ENCODE measurements at regions not wholly inside any gene's neighbourhood (a gene's known extent, or its start where the extent isn't known, plus 50 kb on each side); places are given as distances from the start of the nearest gene placed in this dataset.

- no peak for DNase-seq (ENCODE audit: low read depth in 1 of 2, low spot score in 2 of 2)
- H3K27me3 ChIP-seq (replicated peaks): no peaks in the 10 kb centered on the region
- H3K9me3 ChIP-seq (replicated peaks): no peaks in the 10 kb centered on the region
- 0 out of 2 replicates have a peak, but pooled peaks cover 3% of the 10 kb centered on the region for H3K4me1 ChIP-seq (replicated peaks)
- no peak overlapping the region for H3K27ac ChIP-seq
- no peaks in the 10 kb centered on the region for H3K36me3 ChIP-seq
- no peak overlapping the region for H3K4me3 ChIP-seq
Observed at GRCh38 chr10:123561141-123561440, 105.1 kb upstream of the GPR26 start.

GRCh38 chr10:123562387-123562786 is 103.8 kb upstream of the GPR26 start:
- Histone ChIP-seq H3K27ac (no peak overlapping the region), H3K27me3 (replicated peaks) (no peaks in the 10 kb centered on the region), H3K4me1 (replicated peaks) (0 out of 2 replicates have a peak, but pooled peaks cover 3% of the 10 kb centered on the region), H3K9me3 (replicated peaks) (no peaks in the 10 kb centered on the region), H3K36me3 (no peaks in the 10 kb centered on the region), H3K4me3 (no peak overlapping the region)
- no peak for DNase-seq (ENCODE audit: low read depth in 1 of 2, low spot score in 2 of 2)

GRCh38 chr10:123562811-123563580 is 103.2 kb upstream of the GPR26 start:
- no peak for DNase-seq (ENCODE audit: low read depth in 1 of 2, low spot score in 2 of 2)
- Histone ChIP-seq H3K27me3 (replicated peaks) (no peaks in the 10 kb centered on the region), H3K9me3 (replicated peaks) (no peaks in the 10 kb centered on the region), H3K4me1 (replicated peaks) (0 out of 2 replicates have a peak, but pooled peaks cover 3% of the 10 kb centered on the region), H3K4me3 (no peak overlapping the region), H3K36me3 (no peaks in the 10 kb centered on the region), H3K27ac (no peak overlapping the region)

- Histone ChIP-seq H3K4me1 (replicated peaks) (0 out of 2 replicates have a peak, but pooled peaks cover 3% of the 10 kb centered on the region), H3K9me3 (replicated peaks) (no peaks in the 10 kb centered on the region), H3K27ac (no peak overlapping the region), H3K4me3 (no peak overlapping the region), H3K27me3 (replicated peaks) (no peaks in the 10 kb centered on the region), H3K36me3 (no peaks in the 10 kb centered on the region)
- DNase-seq (ENCODE audit: low read depth in 1 of 2, low spot score in 2 of 2): peak in 1 of 2 experiments; percentile 34
Observed at GRCh38 chr10:123563581-123563855, 102.6 kb upstream of the GPR26 start.

- H3K4me3 ChIP-seq: no peak overlapping the region
- no peaks in the 10 kb centered on the region for H3K27me3 ChIP-seq (replicated peaks)
- H3K4me1 ChIP-seq (replicated peaks): 0 out of 2 replicates have a peak, but pooled peaks cover 3% of the 10 kb centered on the region
- no peaks in the 10 kb centered on the region for H3K9me3 ChIP-seq (replicated peaks)
- no peaks in the 10 kb centered on the region for H3K36me3 ChIP-seq
- no peak for DNase-seq (ENCODE audit: low read depth in 1 of 2, low spot score in 2 of 2)
- H3K27ac ChIP-seq: no peak overlapping the region
Observed at GRCh38 chr10:123563994-123564393, 102.2 kb upstream of the GPR26 start.

- no peak overlapping the region for H3K4me3 ChIP-seq
- 0 out of 2 replicates have a peak, but pooled peaks cover 3% of the 10 kb centered on the region for H3K4me1 ChIP-seq (replicated peaks)
- no peaks in the 10 kb centered on the region for H3K36me3 ChIP-seq
- no peaks in the 10 kb centered on the region for H3K9me3 ChIP-seq (replicated peaks)
- H3K27ac ChIP-seq: no peak overlapping the region
- DNase-seq (ENCODE audit: low read depth in 1 of 2, low spot score in 2 of 2): peak; percentile 22 to 53
- no peaks in the 10 kb centered on the region for H3K27me3 ChIP-seq (replicated peaks)
Observed at GRCh38 chr10:123564631-123565030, 101.5 kb upstream of the GPR26 start.

GRCh38 chr10:123565691-123566660 is 100.2 kb upstream of the GPR26 start:
- H3K27me3 ChIP-seq (replicated peaks): no peaks in the 10 kb centered on the region
- DNase-seq (ENCODE audit: low read depth in 1 of 2, low spot score in 2 of 2): no peak
- no peaks in the 10 kb centered on the region for H3K36me3 ChIP-seq
- 0 out of 2 replicates have a peak, but pooled peaks cover 3% of the 10 kb centered on the region for H3K4me1 ChIP-seq (replicated peaks)
- H3K9me3 ChIP-seq (replicated peaks): no peaks in the 10 kb centered on the region
- no peak overlapping the region for H3K4me3 ChIP-seq
- no peak overlapping the region for H3K27ac ChIP-seq

GRCh38 chr10:123567984-123568739 is 98.0 kb upstream of the GPR26 start:
- no peaks in the 10 kb centered on the region for H3K36me3 ChIP-seq
- H3K9me3 ChIP-seq (replicated peaks): no peaks in the 10 kb centered on the region
- H3K4me1 ChIP-seq (replicated peaks): 0 out of 2 replicates have a peak, but pooled peaks cover 3% of the 10 kb centered on the region
- H3K27me3 ChIP-seq (replicated peaks): no peaks in the 10 kb centered on the region
- no peak overlapping the region for H3K27ac ChIP-seq
- peak in 1 of 2 experiments; percentile 25 for DNase-seq (ENCODE audit: low read depth in 1 of 2, low spot score in 2 of 2)
- H3K4me3 ChIP-seq: no peak overlapping the region

GRCh38 chr10:123568751-123569150 is 97.4 kb upstream of the GPR26 start:
- peak in 1 of 2 experiments; percentile 25 for DNase-seq (ENCODE audit: low read depth in 1 of 2, low spot score in 2 of 2)
- H3K36me3 ChIP-seq: no peaks in the 10 kb centered on the region

GRCh38 chr10:123569436-123570035 is 96.6 kb upstream of the GPR26 start:
- H3K27ac ChIP-seq: no peak overlapping the region
- H3K36me3 ChIP-seq: no peaks in the 10 kb centered on the region
- H3K27me3 ChIP-seq (replicated peaks): no peaks in the 10 kb centered on the region
- 0 out of 2 replicates have a peak, but pooled peaks cover 3% of the 10 kb centered on the region for H3K4me1 ChIP-seq (replicated peaks)
- DNase-seq (ENCODE audit: low read depth in 1 of 2, low spot score in 2 of 2): peak in 1 of 2 experiments; percentile 42
- H3K4me3 ChIP-seq: no peak overlapping the region
- H3K9me3 ChIP-seq (replicated peaks): no peaks in the 10 kb centered on the region

More at GRCh38 chr10:123568751-123569150, 97.4 kb upstream of the GPR26 start:
- H3K4me1 ChIP-seq (replicated peaks): 0 out of 2 replicates have a peak, but pooled peaks cover 3% of the 10 kb centered on the region
- H3K27me3 ChIP-seq (replicated peaks): no peaks in the 10 kb centered on the region
- no peaks in the 10 kb centered on the region for H3K9me3 ChIP-seq (replicated peaks)
- no peak overlapping the region for H3K4me3 ChIP-seq
- no peak overlapping the region for H3K27ac ChIP-seq

- DNase-seq (ENCODE audit: low read depth in 1 of 2, low spot score in 2 of 2): no peak
- Histone ChIP-seq H3K27me3 (replicated peaks) (no peaks in the 10 kb centered on the region), H3K9me3 (replicated peaks) (no peaks in the 10 kb centered on the region), H3K27ac (no peak overlapping the region), H3K4me3 (no peak overlapping the region), H3K36me3 (no peaks in the 10 kb centered on the region), H3K4me1 (replicated peaks) (no peaks in the 10 kb centered on the region)
Observed at GRCh38 chr10:123570051-123570897, 95.9 kb upstream of the GPR26 start.

- no peaks in the 10 kb centered on the region for H3K4me1 ChIP-seq (replicated peaks)
- no peak for DNase-seq (ENCODE audit: low read depth in 1 of 2, low spot score in 2 of 2)
- no peaks in the 10 kb centered on the region for H3K9me3 ChIP-seq (replicated peaks)
- H3K4me3 ChIP-seq: no peak overlapping the region
- no peak overlapping the region for H3K27ac ChIP-seq
- no peaks in the 10 kb centered on the region for H3K27me3 ChIP-seq (replicated peaks)
- H3K36me3 ChIP-seq: no peaks in the 10 kb centered on the region
Observed at GRCh38 chr10:123570898-123571515, 95.1 kb upstream of the GPR26 start.

Measured in SJSA1 (cell line).